Mesothelial cell of epicardium (in vitro differentiated cells): ENCODE measurements at regions not wholly inside any gene's neighbourhood (a gene's known extent, or its start where the extent isn't known, plus 50 kb on each side); places are given as distances from the start of the nearest gene placed in this dataset.

Source experiments
- DNase-seq, 2 experiments: peaks; one replicate each; pipeline ENCODE4 v3.0.0; 2021; ENCODE audit warnings: low spot score in 2 of 2; ENCODE audit not compliant: unreplicated experiment in 2 of 2
- H3K27ac Mint-ChIP-seq: 2 replicates; pipeline ENCODE4 v1.8.0; 2021; ENCODE audit warnings: mixed read lengths
- H3K27me3 Mint-ChIP-seq: 2 replicates; pipeline ENCODE4 v1.8.0; 2021; ENCODE audit warnings: low read depth, mixed read lengths
- H3K36me3 Mint-ChIP-seq: 2 replicates; pipeline ENCODE4 v1.8.0; 2021; ENCODE audit warnings: mixed read lengths
- H3K4me1 Mint-ChIP-seq: 2 replicates; pipeline ENCODE4 v1.8.0; 2021; ENCODE audit warnings: mixed read lengths
- H3K4me3 Mint-ChIP-seq: 2 replicates; pipeline ENCODE4 v1.8.0; 2021; ENCODE audit warnings: mild to moderate bottlenecking, moderate library complexity, mixed read lengths
- H3K9me3 Mint-ChIP-seq: 2 replicates; pipeline ENCODE4 v1.8.0; 2021; ENCODE audit warnings: mixed read lengths
- TF ChIP-seq, protein P1 (sequence below): fragments of 200-600 bp; sonication (generic); IDR thresholded peaks from one replicate; pipeline ENCODE4 v1.5.0; 2021; ENCODE audit warnings: antibody characterized with exemption; ENCODE audit not compliant: unreplicated experiment

DNA sequence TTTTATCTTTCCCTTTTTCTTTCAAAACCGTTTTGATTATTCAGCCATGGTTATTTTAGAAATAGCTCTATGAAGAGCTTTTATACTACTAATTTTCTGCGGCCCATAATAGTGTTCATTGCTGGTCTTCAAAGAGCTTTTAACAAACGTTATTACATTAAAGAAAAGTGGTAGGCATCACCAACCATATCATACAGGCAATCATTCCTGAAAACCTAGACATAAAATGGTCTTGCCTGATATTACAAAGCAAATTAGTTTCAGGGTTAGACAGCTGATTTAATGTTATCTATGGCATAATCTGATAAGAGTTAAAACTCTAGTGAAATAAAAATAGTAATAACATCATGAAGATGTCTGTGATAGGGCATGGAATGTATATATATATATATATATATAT, 89.7 kb upstream of the CNTN1 start:
- H3K4me3 Mint-ChIP-seq: no peak overlapping the region
- no peaks in the 10 kb centered on the region for H3K27me3 Mint-ChIP-seq
- DNase-seq: no peak
- peaks cover 18% of the 10 kb centered on the region for H3K9me3 Mint-ChIP-seq
- TF ChIP-seq, protein P1, sequence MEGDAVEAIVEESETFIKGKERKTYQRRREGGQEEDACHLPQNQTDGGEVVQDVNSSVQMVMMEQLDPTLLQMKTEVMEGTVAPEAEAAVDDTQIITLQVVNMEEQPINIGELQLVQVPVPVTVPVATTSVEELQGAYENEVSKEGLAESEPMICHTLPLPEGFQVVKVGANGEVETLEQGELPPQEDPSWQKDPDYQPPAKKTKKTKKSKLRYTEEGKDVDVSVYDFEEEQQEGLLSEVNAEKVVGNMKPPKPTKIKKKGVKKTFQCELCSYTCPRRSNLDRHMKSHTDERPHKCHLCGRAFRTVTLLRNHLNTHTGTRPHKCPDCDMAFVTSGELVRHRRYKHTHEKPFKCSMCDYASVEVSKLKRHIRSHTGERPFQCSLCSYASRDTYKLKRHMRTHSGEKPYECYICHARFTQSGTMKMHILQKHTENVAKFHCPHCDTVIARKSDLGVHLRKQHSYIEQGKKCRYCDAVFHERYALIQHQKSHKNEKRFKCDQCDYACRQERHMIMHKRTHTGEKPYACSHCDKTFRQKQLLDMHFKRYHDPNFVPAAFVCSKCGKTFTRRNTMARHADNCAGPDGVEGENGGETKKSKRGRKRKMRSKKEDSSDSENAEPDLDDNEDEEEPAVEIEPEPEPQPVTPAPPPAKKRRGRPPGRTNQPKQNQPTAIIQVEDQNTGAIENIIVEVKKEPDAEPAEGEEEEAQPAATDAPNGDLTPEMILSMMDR: no peak
- H3K36me3 Mint-ChIP-seq: no peaks in the 10 kb centered on the region
- no peaks in the 10 kb centered on the region for H3K4me1 Mint-ChIP-seq
- no peak overlapping the region for H3K27ac Mint-ChIP-seq

DNA sequence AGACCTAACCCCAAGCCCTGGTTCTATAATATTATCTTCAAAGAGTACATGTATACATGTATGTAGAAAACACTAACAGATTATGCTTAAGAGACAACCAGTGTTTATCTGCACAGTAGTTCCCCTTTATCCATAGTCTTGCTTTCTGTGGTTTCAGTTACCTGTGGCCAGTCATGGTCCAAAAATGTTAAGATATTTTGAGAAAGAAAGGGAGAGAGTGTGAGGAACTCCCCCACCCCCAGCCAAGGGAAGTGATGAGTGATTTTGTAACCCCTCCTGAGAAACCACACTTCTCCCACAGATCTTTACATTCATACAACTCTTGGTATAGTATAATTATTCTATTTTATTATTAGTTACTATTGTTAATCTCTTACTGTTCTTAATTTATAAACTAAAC, 77.3 kb upstream of the CNTN1 start:
- Mint-ChIP-seq H3K27ac (no peak overlapping the region), H3K9me3 (peaks cover 8% of the 10 kb centered on the region), H3K4me1 (peaks cover 16% of the 10 kb centered on the region), H3K4me3 (no peak overlapping the region), H3K27me3 (no peaks in the 10 kb centered on the region), H3K36me3 (no peaks in the 10 kb centered on the region)
- DNase-seq: no peak
- TF ChIP-seq, protein P1: no peak

DNA sequence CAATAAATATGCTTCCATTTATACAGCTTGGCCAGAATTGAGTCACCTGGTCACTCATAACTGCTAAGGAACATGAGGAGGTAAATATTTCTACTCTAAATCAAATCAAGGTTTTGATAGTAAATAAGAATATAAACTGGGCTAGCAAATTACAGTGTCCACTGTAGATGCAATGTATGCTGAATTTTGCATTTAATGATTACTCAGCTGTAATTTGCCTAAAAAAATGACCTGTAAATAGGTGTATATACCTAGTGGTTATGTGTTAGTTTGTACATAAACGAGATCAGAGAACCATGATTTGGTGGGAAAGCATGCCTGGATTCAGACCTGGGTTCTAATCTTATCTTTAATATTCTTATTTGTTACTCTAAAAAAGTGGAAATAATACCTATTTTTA, 76.6 kb upstream of the CNTN1 start:
- H3K36me3 Mint-ChIP-seq: no peaks in the 10 kb centered on the region
- H3K9me3 Mint-ChIP-seq: peaks cover 4% of the 10 kb centered on the region
- no peak for DNase-seq
- H3K4me3 Mint-ChIP-seq: no peak overlapping the region
- peaks cover 16% of the 10 kb centered on the region for H3K4me1 Mint-ChIP-seq
- no peaks in the 10 kb centered on the region for H3K27me3 Mint-ChIP-seq
- no peak overlapping the region for H3K27ac Mint-ChIP-seq
- TF ChIP-seq, protein P1: no peak

DNA sequence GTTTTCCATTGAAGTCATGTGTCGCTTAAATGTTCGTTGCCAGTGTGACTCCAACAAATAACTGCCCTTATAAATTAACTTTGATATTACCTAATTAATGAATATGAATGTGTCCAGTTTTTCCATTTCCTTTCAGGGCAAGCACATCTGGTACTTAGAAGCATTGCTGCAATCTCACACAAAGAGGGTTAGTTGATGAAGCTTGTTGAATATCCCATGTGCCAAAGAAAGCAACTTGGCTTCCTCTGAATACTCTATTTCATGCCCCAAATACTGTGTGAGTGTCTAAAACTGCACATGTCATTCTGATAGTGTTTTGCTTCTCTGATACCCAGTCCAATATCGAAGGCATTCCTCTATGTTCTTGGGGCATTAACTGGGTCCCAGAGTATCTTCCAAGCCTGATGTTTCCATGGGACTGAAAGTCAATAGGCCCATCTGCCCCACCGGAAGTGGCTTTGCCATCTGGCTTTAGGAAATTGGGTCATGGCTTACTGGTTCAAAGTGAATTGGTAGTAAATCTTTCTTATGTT, 75.8 kb upstream of the CNTN1 start:
- Mint-ChIP-seq H3K4me3 (no peak overlapping the region), H3K27ac (no peak overlapping the region), H3K9me3 (peaks cover 2% of the 10 kb centered on the region), H3K4me1 (peaks cover 16% of the 10 kb centered on the region), H3K36me3 (no peaks in the 10 kb centered on the region), H3K27me3 (no peaks in the 10 kb centered on the region)
- DNase-seq: no peak
- TF ChIP-seq, protein P1: no peak

DNA sequence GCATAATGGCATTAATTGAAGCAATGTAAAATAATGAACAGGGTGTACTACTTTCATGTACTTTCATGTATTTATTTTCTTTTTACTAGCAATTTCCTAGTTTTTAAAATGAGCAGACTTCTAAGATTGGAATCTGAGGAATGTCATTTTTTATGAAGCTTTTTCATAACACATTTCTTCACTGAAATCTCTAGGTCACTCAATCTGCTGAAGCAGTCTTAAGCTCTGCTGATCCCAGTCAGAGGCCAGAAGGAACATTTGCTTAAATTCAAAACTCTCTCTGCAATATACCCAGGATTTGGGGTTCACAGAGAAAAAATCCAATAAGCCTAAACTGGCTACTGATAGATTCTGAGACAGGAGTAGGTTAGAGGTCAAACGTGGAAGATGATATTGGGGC, 73.6 kb upstream of the CNTN1 start:
- H3K27ac Mint-ChIP-seq: no peak overlapping the region
- TF ChIP-seq, protein P1: no peak
- no peaks in the 10 kb centered on the region for H3K36me3 Mint-ChIP-seq
- DNase-seq: no peak
- H3K4me3 Mint-ChIP-seq: no peak overlapping the region
- H3K4me1 Mint-ChIP-seq: peaks cover 17% of the 10 kb centered on the region
- H3K9me3 Mint-ChIP-seq: no peaks in the 10 kb centered on the region
- no peaks in the 10 kb centered on the region for H3K27me3 Mint-ChIP-seq

DNA sequence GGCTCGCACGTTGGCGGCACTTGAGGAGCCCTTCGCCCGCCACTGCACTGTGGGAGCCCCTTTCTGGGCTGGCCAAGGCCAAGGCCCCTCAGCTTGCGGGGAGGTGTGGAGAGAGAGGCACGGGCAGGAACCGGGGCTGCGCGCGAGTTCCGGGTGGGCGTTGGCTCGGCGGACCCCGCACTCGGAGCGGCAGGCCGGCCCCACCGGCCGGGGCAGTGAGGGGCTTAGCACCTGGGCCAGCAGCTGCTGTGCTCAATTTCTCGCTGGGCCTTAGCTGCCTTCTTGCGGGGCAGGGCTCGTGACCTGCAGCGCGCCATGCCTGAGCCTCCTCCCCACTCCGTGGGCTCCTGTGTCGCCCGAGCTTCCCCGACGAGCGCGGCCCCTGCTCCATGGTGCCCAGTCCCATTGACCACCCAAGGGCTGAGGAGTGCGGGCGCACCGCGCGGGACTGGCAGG, 71.6 kb upstream of the CNTN1 start:
- Mint-ChIP-seq H3K4me3 (no peak overlapping the region), H3K27me3 (no peaks in the 10 kb centered on the region), H3K9me3 (no peaks in the 10 kb centered on the region), H3K36me3 (no peaks in the 10 kb centered on the region), H3K27ac (no peak overlapping the region), H3K4me1 (peaks cover 18% of the 10 kb centered on the region)
- DNase-seq: no peak
- TF ChIP-seq, protein P1: no peak
